ENCODE measurements at regions not wholly inside any gene's neighbourhood (a gene's known extent, or its start where the extent isn't known, plus 50 kb on each side); places are given as distances from the start of the nearest gene placed in this dataset.

DNA sequence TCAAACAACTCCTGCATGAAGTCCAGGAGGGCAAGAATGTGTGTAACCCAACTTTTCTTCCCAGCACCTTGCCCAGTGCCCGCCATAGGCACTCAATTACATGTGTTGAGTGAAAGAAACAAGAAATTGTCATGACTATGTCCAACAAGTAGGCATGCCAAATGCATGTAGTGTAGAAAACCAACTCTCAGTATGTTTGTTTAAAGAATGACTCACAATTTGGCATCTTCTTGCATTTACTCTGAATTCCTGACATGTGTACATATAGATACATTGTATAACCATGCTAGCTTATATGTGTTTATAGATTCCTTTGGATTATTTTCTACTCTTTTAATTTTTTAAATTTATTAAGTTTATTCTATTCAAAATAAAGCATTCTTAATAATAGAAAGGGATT, 305.0 kb downstream of the EFNB2 start:
- no peak for DNase-seq

DNA sequence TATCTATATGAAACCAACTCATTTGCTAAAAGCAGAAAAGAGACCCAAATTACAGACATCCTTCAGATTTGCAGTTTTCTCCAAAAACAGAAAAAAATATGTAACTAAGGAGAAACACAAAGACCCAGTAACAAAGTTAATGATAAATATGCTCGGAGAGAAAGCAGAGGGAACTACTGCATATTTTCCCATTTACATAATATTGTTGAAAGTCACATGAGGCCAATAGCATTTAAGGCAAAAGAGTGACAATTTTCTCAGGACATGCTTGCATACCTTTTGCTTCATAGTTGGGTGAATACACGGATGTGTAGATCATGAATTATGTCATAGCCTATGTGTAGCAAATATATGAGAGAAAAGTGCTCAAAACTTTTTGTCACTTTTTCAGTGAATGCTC, 310.3 kb downstream of the EFNB2 start:
- DNase-seq, result no peak

DNA sequence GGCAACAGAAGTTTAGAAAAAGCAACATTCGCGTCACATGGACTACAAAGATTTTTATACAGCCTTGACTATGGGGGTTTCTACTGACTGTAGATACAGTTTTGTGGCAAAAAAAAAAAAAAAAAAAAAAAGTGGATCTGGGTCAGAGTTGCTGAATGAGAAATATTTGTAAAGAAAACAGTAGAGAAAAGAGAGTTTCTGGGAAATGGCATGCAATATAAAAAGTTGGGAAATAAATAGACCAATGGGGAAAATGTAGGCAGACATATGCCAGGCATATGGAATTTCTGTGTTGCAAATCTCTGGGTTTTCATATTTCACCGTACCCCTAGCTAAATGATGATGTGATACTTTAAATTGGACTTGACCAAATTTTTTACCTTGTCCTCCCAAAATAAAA, 315.3 kb downstream of the EFNB2 start:
- DNase-seq, result no peak

DNA sequence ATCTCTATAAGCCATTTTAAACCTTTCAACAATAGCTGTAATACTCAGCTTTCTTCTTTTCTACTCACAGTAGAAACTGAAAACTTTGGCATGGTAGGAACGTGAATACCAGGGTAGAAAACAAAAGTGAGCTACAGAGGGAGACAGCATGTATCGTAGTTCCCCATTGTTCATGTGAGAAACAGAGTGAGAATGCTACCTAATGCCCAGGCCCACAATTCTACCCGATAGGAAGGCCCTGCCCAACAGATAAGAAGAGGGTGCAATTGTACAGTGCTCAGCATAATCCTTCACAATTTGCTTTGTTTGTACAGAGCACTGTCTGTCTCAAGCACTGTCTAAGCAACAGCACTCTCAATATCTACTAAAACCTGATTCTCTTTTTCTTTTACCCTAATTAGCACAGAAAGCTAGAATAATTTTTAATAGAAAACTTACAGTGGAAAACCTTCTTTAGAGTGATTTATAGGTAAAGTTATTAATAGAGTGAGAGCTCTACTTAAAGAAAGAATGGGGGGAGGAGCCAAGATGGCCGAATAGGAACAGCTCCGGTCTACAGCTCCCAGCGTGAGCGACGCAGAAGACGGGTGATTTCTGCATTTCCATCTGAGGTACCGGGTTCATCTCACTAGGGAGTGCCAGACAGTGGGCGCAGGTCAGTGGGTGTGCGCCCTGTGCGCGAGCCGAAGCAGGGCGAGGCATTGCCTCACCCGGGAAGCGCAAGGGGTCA, 322.3 kb downstream of the EFNB2 start:
- DNase-seq, result no peak

DNA sequence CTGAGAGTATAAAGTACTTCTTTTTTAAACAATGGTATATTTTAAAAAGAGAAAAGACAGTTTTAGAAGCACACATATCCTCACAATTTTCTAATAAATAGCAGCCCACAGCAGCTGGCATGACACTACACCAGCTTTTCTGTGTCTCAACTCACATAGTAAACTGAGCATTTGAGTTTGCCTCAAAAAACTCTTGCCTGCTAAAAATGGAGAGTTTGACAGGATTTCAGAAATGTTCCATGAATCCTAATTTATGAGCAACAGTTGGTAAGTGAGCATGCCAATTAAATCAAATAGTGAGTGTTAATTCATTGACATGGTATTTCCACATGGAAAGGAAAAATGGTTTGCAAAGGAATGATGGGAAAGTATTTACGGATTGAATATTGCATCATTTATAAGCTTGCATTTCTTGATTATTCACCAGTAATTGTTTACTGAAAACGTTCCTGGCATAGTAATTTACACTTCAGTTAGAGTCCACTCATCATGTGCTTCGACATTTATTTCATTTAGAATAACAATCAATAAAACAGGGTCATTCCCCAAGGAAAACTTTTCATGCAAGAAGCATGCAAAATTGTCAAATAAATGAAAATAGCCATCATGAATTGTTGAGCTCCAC, 323.0 kb downstream of the EFNB2 start:
- DNase-seq, result no peak

DNA sequence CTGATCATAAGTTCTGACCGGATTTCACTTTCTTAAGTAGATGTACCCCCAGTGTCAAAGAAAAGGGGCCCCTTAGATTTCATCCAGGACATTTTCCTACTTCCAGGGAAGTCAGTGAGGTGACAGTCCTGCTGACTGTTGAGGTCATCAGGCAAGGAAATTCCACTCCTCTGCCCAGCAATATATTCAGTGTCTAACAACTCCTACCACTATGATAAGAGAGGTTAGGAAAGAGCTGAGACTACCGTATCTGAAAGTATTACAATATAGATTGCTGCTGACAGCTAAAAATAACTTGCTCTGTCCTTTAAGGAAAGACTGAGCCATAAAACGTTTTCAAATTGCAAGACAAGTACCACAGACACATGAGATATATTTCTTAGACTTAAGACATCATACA, 325.1 kb downstream of the EFNB2 start:
- no peak for DNase-seq

DNA sequence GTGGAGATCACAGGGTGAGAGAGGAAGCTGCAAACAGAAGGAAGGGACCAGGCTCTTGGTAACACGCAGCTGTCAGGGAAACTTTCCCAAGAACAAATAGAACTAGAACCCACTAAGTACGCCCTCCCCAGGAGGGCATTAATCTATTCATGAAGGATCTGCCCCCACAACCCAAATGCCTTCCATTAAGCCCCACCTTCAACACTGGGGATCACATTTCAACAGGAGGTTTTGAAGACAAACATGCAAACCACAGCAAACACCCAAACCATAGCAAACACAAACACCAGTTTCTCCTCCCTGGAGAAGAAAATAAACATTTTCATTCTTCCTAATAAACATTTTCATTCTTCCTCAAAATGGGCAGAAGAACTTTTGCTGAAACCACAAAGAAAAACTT, 329.6 kb downstream of the EFNB2 start:
- DNase-seq, result no peak

DNA sequence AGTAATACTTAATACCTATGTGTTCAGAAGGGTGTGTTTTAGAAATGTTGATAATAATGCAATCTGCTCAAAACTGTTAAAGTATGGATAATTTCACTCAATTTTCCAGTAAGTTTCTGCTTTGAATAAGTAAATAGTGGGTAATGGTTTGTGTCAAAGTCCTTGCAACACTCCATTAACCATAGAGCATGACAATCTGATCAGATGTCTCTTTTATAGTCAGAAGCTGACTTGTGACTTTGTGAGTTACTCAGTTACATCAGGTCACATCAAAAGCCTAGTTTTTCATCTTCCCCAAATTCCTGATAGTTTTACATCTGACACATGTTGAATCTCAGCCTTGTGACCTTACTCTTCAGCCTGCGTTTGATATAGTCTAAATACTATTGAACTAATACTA, 338.0 kb downstream of the EFNB2 start:
- DNase-seq, result no peak

DNA sequence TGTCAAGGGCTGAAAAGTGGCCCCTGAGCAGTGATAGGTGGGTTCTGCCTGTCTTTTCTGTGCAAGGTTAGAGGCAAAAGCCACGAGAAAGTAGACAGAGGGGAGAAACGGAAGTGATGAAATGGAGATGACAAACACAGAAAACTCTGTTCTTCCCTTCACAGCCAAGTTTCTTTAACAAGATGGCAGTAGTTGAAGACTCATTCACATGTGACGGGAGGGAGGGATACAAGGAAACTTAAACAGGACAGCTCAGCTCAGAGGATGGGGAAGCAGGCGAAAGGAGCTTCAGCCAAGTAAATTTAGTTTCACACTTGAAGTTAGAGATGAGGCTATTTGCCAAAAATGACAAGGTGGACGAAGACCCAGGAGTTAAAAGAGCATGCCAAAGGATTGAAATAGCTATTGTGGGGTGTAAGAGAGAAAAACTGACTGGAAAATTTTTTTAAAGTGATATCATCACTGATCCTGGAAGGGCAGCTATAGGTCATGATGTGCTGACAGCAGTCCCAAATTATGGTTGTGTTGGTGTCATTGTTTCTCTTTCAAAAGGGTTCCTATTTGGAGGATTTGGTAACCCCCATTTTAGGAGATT, 347.9 kb downstream of the EFNB2 start:
- no peak for DNase-seq

DNA sequence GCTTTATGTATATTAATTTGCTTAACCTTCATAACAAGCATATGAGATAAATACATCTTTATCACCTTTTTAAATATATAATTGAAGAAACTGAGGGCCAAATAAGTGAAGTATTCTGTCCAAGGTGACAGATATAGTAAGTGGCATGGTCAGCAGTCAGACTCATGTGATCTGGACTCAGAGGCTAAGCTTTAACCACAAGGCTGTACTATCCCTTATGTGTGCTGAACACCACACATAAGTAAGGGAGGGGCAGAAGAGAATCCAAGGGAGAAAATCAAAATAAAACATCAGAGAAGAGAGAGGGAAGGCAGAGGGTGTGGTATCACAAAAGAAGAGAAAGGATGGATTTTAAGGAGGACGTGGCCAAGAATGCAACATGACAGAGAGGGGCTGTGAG, 348.4 kb downstream of the EFNB2 start:
- no peak for DNase-seq

DNA sequence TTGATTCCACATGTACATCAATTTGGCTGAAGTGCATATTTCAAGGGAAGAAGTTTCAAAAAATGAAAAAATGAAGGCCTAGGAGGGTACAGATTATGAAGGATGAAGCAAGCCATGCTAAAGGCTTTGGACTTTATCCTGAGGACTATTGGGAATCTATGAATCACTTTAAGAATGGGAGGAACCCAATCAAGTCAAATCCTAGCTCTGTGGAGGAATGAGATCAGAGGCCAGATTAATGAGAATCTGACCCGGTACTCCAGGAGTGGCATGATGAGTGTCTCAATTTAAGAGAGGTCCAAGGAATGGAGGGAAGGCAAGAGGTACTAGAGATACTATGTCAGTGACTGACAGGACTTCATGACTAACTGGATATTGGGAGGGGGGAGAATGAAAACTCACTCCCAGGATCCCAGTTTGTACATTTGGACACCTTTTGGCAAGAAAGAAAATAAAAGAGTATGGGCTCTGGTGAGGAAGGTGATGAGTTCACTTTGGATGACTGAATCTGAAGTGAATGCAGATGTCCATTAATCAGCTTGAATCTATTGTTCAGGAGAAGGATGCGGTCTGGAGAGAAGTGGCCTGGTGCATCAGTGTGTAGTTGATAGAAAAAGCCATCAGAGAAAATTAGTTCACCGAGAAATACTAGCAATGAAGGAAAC, 349.0 kb downstream of the EFNB2 start:
- no peak for DNase-seq

DNA sequence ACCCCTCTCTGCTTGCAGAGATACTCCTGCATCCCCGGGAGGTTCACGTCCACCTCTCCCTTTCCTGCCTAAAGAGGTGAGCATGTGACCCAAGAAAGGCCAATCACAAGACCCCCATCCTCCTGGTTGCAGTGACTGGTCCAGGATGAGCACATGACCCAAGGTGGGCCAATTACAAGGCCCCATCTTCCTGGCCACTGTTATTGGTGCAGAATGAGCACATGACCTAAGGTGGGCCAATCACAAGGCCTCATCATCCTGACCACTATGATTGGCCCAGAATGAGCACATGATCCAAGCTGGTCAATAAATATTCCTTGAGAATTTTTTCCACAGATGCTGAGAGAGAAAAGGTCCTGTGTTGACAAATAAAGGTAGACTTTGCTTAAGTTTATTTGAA, 350.7 kb downstream of the EFNB2 start:
- no peak for DNase-seq

DNA sequence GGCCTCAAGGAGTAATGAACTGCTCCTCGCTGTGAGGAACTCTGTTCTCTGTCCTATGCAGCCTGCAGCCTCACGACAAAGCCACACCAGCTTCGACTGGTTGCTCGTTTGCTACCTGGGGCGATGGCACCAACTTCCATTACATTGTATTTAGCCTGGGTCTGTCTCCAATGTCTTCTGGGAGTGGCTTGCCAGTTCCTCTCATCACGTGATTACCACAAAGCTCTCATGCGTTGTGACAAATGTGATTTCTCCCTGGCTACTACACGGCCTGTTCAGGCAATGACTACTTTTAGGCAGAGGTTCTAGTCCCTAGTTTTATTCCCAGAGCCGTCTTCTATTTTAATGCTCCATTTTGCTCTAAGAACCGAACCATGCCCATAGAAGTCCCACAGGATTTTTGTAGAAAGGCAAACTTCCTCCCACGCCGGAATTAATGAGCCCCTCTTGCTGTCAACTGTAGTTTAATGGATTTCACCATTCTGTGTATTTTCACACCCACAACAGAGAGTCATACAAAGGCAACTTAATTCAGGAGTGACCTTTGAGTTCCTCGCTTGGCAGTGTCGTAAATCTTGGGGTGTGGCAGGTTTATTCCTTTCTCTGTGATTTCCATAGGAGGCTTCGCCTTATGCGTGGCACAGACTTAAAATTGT, 351.9 kb downstream of the EFNB2 start:
- no peak for DNase-seq

DNA sequence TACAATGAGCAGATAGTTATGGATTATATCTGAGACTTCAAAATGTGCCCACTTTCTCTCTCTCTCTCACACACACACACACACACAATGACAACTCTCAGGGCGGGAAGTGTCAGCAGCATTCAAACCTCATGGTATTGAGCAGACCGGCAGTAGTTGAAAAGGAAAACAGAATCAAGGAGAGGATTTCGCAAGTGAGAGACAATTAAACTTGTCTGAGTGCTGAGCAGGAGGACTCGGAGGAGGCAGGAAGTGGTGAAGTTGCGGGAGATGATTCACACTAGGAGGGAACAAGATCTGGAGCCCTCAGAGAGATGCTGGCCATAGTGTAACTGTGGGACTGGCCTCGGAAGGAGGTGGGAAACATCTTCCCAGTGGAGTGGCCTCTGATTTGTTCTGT, 353.1 kb downstream of the EFNB2 start:
- no peak for DNase-seq

DNA sequence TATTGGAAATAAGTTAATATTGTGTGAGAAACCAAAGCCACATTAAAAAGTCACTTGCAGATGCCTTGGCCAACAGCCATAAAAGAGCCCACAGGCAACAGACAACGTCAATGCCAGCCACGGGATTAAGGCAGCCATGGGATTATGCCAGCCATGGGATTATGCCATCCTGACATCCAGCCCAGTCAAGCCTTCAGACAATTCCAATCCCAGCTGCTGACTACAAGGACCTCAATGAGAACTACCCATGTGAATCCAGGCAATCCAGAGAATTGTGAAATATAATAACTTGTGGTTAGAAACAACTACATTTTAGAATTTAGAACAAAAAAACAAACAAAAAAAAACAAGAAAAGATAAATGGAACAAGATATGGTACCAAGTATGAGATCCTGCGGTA, 356.6 kb downstream of the EFNB2 start:
- no peak for DNase-seq

DNA sequence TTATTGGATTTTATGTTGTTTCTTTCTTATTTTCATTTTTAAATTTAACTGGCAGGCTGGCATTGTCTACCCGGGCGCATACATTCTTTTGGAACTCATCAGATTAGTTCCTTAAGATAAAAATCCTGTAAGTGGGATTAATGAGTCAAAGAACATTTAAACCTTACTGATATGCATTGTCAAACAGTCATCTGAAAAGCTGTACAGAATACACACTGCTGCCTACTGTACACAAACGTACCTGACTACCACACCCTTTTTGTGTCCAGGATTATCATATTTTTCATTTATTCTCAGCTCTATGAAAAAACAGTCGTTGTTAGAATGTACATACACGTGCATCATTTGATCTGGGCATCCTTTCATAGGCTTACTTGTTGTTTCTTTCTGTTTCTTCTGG, 358.3 kb downstream of the EFNB2 start:
- no peak for DNase-seq

DNA sequence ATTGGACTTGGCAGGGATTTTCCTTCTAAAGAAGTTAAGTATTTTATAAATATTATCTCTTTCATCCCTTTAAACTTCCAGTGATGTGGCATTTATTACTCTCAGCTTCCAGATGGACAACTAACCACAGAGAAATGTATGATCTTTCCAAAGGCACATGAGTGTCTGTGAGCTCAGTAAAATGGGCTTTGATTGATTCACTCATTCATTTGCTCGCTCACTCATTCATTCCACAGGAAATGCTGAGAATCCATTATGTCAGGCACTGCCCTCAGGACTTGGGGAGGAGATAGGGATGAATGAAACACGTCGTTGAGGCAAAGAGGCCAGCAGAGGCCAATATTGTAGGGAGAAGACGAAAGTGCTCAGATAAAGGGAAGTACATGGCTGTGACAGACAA, 359.3 kb downstream of the EFNB2 start:
- DNase-seq, result no peak

DNA sequence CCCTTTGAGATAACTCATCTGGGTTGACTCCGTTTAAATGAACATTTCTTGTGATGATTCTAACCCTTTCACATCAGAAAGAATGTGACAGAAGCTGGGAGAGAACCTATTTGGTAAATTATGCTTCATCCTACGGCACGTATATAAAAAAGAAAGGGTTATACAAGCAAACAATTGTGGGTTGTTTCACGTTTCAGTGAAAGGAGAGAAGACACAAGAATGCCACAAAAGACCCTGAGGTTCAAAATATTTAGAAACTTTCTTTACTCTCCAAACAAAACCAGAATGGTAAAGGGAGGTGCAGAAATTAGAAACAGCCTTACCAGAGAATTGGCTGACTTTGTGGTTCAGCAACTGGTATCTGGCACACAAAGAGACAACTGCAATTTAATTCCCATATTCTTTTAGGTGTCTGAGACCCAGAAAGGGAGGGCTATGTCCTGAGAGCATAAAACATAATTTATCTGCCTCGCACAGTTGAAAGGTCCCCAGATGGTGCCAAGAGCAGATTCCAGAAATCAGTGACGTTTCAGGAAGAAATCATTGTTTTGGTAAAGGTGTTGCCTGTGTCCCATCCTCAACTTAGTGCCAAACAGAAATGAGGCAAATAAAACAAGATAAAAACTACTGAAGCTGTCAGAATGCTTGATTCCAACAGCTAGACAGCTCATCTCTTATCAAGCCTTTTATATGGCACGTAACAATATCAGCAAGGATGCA, 361.4 kb downstream of the EFNB2 start:
- no peak for DNase-seq

DNA sequence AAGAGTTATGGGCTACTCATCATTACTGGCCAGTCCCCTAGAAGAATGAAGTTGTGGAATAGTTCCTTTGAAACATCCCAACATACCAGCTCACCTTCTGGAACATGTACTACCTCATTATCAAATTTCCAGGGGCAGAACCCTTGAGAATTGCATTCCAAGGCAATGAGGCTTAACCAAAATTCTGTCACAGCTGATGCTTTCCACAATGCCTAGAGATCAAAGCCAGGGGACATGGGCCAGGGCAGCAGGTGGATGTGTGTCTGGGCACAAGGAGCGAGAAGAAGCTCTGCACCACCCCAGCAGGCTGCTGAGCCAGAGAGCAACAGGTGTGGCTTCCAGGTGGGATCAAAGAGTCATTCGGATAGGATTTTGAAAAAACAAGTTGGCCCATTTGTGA, 362.1 kb downstream of the EFNB2 start:
- DNase-seq, result no peak

DNA sequence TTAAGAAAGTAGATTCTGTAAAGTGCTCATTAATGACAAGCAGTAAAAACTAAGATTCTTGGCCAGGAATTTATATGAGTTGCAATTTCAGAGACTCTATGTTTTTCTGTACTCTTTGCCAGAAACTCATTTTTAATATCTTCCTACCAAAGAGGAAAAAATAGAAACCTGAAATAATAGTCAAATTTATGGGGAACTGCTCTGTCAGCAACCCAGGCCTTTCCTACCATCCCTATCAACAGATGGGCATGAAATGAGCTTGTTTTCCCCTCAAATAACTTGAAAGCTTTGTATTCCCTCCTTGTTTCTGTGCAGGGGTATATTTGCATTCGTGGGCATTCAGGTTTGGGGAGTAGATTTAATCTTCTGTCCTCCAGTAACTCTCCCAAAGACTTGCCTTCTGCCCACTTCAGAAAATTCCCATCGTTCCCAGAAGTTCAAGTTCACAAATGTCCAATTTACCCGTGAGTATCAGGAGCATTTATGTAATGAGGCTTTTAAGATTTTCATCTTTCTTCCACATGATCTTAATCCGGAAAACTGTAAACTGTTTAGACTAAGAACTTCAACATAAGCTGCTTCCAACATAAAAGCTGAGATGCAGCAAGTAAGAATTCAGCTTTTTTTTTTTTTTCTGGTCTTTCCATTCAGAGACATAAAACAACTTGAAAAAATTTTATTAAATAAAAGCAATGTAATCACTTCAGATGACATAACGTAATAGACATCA, 363.1 kb downstream of the EFNB2 start:
- no peak for DNase-seq

DNA sequence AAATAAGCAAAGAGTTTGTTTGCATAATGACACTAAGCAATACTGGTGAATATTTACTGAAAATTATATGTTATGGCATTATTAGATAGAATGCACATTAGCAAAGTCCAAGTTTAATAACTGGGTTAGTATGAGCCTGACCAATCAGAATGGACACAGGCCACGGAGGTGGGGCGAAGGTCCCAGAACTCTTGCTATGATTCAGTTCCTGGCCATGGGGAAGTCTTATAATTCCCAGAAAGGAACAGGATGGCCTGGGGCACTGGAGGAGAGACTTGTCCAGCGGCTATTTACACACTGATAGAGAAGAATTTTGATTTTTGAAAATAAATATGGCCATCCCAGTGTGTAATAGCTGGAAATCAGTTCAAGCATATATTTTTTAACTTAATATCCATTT, 372.0 kb downstream of the EFNB2 start:
- DNase-seq, result no peak

DNA sequence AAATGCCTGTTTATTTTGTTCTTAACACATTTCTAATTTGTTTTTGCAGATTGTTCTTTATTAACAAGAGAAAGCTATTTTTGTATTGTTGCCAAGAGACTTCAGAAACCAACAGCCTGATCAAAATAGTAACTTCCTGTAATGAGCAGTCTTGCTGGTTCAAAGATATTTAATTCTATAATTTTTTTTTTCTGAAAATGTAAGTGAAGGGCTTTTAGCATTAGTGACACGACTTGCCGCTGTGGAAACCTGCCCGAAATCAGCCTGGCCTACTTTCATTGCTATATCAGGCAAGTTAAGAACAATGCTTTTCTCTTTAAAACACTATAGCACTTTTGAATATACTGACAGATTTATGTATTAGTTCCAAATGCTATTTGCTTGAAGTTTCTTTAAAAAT, 374.3 kb downstream of the EFNB2 start:
- no peak for DNase-seq
